ENCODE measurements at regions not wholly inside any gene's neighbourhood (a gene's known extent, or its start where the extent isn't known, plus 50 kb on each side); places are given as distances from the start of the nearest gene placed in this dataset.
"Not testable (repeated sequence)": the region's sequence is repeated elsewhere in the genome, so short reads cannot be mapped to it uniquely, and the experiment has no call there.

DNA sequence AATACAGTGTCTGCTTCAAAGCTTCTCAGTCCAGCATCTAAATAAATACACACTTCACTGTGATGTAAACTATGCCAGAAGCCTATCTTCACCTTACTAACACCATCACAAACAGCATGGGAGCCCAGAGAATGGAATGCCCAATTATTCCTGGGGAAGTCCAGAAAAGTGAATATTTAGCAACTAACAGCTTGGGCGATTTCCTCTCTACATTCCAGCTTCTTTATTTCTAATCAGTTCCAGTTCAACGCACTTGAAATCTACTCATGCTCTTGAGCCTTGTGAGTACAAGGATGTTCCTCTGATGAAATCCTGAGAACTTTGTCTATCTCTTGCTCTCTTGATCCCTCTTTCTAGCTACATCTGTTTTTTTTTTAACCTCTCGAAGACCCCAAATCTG, 100.4 kb upstream of the C9orf72 start:
- no peak for DNase-seq

DNA sequence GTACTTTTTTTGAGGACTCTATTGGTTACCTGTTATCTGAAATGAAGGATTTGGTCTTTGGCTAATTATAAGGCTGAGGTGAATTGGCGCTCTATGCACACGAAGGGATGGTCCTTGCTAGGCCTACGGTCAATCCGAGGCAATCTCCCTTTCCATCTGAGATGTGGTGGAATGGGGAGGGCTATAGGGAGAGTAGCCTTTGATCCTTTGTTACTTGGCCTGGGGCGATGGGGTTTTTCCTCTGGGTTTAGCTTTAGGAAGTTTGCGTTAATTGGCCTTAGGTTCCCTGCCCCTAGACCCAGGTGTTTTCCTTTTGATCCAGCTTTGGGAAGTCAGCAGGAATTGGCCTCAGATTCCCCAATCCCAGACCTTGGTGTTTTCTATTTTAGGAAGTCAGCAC, 102.1 kb upstream of the C9orf72 start:
- DNase-seq = no peak

- no peak for DNase-seq
These were observed 103.5 kb upstream of the C9orf72 start for GRCh38 chr9:27676827-27677226.

GRCh38 chr9:27679338-27679737, 106.1 kb upstream of the C9orf72 start:
- DNase-seq = no peak

DNA sequence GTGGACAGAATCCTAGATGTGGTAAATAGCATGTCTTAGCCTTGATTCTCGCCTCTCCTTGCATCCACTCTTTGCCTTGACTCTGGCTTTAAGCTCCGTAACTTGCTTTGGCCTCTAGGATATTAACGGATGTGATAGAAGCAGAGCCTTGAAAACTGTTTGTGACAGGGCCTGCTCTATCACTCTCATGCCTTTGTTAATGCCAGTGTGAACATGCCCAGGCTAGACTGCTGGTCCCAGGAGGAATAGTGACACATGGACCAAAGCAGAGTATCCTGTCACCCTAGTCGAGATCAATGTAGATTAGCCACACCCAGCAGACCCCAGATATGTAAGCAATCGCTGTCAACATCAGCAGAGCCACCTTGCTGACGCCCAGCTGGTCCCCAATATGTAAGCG, 109.9 kb upstream of the C9orf72 start:
- DNase-seq = no peak

DNA sequence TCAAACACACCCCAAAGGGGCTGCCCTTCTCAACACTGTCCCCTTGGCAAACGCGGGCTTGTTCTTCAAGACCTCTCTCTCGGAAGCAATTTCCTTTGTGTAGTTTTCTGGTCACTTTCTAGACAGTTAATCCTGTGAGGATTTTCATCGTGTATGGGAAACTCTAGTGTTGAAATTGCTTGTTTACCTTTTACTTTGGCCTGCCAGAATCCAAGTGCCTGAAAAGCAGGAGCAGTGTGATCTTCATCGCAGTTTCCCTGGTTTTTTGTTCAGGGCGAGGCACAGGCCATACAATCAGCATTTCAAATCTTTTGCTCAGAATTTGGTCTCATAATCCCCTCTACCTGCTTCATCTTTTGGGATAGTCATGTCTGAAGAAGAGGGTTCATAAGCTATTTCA, 115.7 kb upstream of the C9orf72 start:
- no peak for DNase-seq

DNA sequence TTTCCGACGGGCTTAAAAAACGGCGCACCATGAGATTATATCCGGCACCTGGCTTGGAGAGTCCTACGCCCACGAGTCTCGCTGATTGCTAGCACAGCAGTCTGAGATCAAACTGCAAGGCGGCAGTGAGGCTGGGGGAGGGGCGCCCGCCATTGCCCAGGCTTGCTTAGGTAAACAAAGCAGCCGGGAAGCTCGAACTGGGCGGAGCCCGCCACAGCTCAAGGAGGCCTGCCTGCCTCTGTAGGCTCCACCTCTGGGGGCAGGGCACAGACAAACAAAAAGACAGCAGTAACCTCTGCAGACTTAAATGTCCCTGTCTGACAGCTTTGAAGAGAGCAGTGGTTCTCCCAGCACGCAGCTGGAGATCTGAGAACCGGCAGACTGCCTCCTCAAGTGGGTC, 117.5 kb upstream of the C9orf72 start:
- not testable (repeated sequence) for DNase-seq

DNA sequence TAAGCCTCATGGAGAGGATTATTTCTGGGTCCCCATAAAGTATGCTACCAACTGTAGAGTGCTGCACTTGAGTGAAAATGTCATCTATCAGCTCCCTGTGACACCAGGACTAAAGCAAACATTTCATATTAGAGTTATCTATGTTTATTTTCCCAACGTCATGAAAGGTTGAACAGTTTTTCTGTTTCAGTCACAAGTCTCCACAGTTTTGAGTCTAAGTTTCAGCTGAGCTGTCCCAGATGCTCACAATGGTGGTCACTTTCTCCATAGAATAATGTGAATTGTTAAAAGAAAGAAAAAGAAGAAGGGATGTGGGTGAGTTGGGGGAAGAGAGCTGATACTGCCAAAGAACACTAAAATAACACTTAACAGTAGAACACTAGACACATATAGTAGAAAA, 126.3 kb upstream of the C9orf72 start:
- DNase-seq = no peak

- DNase-seq = no peak
These were observed 127.7 kb upstream of the C9orf72 start for GRCh38 chr9:27701016-27701415.

DNA sequence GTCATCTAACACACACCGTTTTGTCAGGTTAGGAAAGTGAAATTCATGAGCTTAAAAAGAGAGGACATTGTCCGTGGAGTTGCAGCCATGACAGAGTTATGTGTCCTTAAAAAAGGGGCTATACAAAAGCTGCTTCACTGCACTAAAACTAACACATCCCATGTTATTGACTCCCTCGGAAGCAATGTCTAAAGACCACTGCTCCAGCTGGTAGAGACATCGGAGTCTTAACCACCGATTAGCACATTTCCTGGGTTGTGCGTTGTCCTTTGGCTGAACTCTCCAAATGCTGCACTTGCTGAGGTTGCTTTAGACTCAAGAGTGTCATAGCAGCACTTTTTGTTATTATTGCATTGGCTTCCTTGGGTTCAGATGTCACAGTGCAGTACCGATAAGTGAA, 128.3 kb upstream of the C9orf72 start:
- DNase-seq = peak; percentile 8

DNA sequence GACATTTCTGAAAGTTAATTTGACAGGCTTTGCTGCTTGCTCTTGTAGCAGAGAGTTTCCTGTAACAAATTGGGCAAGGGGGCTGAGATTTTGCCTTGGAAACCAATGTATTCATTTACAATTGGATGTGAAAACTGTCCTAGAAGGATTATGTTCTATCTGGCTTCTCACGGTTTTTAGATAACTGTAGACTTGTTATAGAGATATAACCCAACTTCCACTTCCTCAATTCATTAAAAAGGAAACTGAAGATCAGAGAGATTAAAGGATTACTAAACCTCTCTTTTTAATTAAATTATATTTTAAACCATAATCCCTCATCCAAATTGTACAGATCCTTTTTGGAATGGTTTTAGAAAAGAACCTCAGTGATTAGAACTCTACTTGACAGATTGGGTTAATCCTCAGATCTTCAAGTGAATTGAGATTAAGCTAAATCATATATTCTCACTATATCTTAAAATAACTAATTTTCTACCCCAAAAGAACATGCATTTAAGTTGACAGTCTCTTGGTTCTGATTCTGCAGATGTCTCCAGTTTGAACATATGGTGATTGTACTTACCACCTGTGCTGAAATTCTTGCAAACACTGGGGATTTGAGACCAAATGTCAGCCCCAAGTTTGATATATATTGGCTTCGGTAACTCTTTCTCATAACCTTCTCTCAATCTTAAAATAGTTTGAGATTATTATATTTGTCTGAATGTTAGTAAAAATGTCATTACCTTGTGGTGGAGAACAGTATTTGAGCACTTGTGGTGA, 130.1 kb upstream of the C9orf72 start:
- peak; percentile 43 for DNase-seq

GRCh38 chr9:27711241-27711640, 138.0 kb upstream of the C9orf72 start:
- DNase-seq = no peak

DNA sequence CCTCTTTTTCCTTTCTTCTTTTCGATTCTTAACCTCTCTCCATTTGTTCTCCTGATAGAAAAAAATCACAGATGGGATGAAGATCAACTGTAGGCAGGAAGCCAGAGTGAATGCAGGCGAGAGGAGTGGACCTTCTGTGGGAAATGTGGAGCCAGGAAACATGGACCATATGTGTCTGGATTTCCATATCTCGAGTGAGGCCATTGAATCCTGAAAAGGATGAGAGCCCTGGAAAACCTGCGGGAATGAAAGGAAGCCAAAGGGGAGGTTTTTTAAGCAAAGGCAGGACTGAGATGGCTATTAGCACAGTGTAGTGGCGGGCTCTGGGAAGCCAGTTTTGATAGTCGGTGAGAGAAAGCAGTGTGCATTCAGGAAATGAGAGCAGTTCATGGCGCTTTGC, 139.5 kb upstream of the C9orf72 start:
- DNase-seq = no peak

- DNase-seq = no peak
These were observed 141.1 kb upstream of the C9orf72 start for GRCh38 chr9:27714388-27714787.

GRCh38 chr9:27715651-27716050, 142.4 kb upstream of the C9orf72 start:
- DNase-seq = no peak

GRCh38 chr9:27717991-27718390, 144.7 kb upstream of the C9orf72 start:
- no peak for DNase-seq

DNA sequence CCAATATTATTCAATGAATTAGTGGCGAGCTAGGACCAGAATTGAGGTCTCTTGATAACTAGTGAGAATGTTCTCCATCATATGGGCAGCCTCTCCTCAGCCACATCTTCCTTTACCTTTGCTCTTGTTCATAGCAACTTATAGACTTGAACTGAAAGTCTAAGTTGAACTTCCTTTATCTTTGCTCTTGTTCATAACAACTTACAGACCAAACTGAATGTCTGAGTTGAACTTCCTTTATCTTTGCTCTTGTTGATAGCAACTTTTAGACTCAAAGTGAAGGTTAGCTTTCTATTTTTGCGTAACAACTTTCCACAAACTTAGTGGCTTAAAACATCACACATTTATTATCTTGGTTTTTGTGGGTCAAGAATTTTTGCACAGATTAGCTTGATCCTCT, 146.4 kb upstream of the C9orf72 start:
- peak; percentile 11 for DNase-seq

- no peak for DNase-seq
These were observed 149.6 kb upstream of the C9orf72 start for GRCh38 chr9:27722866-27723265.

DNA sequence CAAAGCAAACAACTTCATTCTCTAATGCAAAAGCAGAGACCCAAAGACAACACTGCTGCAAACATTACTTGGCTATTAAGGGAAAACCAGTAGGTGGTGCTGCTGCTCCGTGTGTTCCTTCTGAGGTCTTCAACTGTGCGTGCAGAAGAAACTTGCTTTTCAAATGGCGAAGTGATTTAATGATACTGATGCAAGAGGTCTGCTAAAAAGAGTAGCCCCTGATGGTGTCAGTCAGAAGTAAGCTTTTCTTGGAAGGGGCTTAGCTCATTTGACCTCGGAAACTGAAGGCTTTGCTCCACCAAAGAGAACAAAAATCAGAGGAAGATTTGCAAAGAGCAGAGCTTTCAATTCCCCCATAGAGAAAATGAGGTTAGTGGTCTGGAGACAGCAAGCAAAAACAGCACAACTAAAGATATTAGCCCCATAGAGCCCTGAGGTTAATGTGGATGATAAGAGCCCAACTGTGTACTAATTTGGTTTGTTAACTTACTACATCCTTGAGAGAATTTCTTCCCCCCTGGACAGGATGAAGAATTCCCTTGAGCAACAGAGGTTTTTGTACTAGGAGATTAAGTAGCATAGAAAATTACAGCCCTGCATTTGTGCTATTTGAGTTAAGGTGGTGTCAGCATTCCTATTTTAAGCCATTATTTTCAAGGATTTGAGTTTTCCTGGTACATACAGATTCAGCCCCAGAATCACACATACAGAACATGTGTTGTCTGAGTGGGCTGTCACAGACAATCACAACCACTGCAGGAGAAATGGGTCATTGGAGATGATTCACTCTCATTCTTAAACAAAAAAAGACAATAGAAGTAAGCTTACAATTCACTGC, 153.2 kb upstream of the C9orf72 start:
- peak; percentile 74 for DNase-seq

DNA sequence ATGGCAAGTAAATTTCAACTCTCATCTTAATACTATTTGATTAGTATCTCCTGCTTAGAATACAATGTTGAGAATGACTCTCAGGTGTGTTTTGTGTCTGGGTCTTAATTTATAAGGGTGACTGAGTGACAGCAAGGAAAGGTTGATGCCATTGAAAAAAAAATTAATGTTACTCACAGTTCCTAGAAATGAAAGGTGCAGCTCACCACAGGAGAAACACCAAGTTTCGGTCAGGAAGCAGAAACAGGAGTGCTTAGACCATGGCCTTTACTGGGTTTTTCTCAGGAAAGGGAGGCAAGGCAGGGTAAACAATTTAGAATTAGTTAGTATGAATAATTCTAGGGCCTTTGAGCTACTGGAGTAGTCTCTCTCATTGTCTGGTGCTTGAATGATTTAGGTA, 159.2 kb upstream of the C9orf72 start:
- no peak for DNase-seq

GRCh38 chr9:27743490-27743889, 170.2 kb upstream of the C9orf72 start:
- no peak for DNase-seq

- DNase-seq = no peak
These were observed 174.2 kb upstream of the C9orf72 start for GRCh38 chr9:27747450-27747849.

- no peak for DNase-seq
These were observed 176.6 kb upstream of the C9orf72 start for GRCh38 chr9:27749838-27750237.

GRCh38 chr9:27750566-27750965, 177.3 kb upstream of the C9orf72 start:
- no peak for DNase-seq
